NCI-H146 treated with DMSO at 0.1 percent for 48 hours (cell line): ENCODE measurements at regions not wholly inside any gene's neighbourhood (a gene's known extent, or its start where the extent isn't known, plus 50 kb on each side); places are given as distances from the start of the nearest gene placed in this dataset.

Source experiments
- DNase-seq: peaks from one replicate; lab custom pipeline; 2025; ENCODE audit not compliant: unreplicated experiment; lab: John Stamatoyannopoulos, UW

GRCh38 chr11:28581286-28582242 lies 473.4 kb downstream of the METTL15 start:
- no peak for DNase-seq

- no peak for DNase-seq
These were observed 463.2 kb downstream of the METTL15 start for GRCh38 chr11:28571371-28571770.

- DNase-seq: no peak
These were observed 460.9 kb downstream of the METTL15 start for GRCh38 chr11:28569106-28569505.

DNA sequence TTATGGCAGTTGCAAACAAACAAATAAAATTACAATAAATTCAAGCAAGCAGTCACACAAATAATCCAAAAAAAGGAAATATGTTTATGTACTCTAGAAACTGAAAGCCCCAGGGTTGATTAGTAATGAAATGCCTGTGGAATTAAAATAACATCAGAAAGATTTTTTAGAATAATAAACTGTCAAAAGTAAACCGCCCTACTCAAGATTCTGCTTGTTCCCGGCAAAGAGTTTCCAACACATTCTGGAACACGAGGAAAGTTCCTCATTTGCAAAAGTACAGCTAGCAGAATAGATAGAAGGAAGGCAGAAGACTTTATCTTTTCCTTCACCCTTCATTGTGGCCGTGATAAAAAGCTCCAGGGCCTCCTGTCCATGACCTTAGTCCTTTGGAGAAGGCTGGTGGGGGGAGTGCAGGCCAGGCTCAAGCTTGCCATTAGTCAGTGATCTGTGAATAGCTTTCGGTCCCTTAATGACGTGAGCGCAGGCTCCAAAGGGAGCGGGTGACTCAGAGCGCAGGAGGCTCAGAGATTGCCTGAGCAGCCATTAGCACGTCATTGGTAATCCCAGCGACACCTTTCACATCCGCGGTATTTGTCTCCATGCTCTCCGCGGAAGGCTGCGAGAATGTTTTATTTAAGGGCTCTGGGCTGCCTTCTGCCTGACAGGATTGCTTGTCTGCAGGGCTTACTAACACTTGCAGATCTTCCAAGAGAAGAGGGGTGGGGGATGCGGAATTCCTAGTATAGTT lies 458.3 kb downstream of the METTL15 start:
- DNase-seq: no peak

- DNase-seq: no peak
These were observed 451.3 kb downstream of the METTL15 start for GRCh38 chr11:28559492-28559891.

DNA sequence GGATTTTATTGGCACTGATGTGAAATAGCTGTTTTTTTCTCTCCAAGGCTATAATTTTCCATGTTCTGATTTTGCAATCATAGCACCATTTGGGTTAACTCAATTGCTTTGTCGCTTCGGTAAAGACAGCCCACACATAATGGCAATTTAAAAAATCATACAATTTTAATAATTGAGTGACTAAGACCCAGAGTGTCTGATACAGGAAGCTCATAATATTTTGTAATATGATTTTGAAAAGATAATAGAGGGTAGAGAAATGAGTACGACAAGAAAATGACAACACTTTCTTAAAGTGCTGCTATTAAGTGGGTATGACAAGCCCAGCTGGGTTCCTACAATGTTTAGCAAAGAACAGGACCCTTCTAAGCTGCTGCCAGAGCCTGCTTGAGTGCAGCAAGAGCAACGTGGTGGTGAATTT lies 439.1 kb downstream of the METTL15 start:
- DNase-seq: no peak

DNA sequence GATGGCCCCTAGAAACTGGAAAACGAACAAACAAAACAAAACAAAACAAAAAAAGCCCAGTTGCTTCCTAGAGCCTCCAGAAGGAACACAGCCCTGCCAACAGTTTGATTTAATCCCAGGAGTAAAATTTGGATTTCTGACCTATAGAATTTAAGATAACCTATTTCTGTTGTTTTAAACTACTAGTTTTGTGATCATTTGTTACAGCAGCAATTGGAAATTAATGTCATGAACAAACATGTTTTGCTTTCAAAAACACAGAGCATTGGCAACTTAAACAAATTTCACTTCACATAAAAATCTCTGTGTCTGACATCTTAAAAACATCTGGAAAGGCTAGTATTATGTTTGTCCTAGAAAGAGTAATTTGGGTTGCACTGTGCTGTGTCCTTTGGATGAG lies 437.3 kb downstream of the METTL15 start:
- DNase-seq: no peak

- no peak for DNase-seq
These were observed 434.4 kb downstream of the METTL15 start for GRCh38 chr11:28542561-28542960.

DNA sequence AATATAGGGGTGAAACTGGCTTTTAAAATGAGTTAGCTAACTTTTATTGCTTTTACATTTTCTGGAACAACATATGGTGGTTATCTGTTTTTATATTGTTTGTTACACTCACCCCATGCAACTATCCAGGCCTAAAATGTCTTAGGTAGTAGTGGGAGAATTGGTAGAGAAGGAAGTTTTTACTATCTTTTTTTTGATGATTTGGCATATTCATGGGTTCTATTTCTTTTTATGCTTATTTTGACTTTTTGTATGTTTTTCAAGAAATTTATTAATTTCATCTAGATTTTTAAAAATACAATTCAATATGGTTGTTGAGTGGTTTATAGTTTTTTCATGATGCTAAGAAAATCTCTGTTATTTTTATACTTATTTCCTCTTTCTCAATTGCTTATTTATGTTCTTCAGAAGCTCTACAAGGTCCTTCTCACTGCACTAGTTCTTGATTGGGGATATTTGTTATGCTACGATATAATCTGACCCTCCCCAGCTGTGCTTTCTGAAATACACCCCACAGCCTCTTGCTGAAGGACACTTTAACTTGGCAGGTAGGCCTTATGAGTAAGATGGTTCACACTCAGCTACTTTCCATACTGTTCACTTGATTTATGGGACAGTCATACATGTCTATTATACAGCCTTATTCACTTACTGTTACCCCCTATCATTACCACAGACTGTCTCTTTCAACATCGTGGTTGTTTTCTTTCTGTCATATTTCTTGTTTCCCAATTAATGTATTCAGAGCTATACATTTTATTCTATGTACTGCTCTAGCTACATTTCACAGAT lies 431.2 kb downstream of the METTL15 start:
- DNase-seq: no peak

- DNase-seq: no peak
These were observed 429.6 kb downstream of the METTL15 start for GRCh38 chr11:28537822-28538221.

GRCh38 chr11:28536504-28537267 lies 428.5 kb downstream of the METTL15 start:
- DNase-seq: no peak

DNA sequence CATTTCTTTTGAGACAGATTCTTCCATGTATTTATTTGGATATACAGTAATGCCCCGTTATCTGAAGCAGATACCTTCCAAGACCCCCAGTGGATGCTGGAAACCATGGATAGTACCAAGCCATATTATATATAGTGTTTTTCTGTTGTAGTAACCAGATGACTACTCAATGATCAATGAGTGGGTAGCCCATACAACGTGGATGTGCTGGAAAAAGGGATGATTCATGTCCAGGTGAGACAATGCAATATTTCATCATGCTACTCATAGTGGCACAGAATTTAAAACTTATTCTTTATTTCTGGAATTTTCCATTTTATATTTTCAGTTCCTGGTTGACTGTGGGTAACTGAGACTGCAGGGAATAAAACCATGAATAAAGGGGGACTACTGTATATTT lies 427.5 kb downstream of the METTL15 start:
- no peak for DNase-seq

GRCh38 chr11:28529540-28530410 lies 421.6 kb downstream of the METTL15 start:
- peak; percentile 6 for DNase-seq

DNA sequence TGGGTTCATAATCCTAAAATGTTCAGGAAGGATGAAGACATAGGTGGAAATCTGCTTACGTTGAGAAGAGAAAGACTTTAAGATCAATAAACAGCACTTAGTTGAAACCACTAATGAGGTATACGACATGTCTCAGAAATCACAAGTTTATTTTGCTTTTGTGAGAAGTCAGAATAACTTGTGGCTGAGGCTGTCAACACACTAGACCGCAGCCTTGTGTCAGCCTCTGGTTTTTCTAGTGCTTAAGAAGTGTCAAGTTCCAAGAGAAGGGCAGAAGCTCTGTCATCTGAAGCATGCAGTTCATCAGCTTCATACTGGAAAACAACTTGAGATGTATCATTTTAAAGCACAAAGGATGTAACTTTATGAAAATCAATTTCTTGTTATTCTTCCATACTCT lies 420.9 kb downstream of the METTL15 start:
- DNase-seq: no peak

- no peak for DNase-seq
These were observed 420.0 kb downstream of the METTL15 start for GRCh38 chr11:28528217-28528616.

DNA sequence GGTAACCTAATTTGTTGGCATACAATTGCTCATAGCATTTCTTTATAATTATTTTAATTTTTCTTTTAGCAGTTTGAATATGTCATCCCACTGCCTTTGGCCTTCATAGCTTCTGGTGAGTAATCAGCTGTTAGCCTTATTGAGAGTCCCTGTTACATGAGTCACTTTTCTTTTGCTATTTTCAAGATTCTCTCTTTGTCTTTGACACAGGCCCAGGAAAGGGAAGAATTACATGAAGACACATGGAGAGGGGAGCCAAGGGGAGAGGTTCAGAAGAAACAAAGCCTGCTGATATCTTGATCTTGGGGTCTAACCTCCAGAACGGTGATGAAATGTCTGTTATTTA lies 418.2 kb downstream of the METTL15 start:
- DNase-seq: no peak

DNA sequence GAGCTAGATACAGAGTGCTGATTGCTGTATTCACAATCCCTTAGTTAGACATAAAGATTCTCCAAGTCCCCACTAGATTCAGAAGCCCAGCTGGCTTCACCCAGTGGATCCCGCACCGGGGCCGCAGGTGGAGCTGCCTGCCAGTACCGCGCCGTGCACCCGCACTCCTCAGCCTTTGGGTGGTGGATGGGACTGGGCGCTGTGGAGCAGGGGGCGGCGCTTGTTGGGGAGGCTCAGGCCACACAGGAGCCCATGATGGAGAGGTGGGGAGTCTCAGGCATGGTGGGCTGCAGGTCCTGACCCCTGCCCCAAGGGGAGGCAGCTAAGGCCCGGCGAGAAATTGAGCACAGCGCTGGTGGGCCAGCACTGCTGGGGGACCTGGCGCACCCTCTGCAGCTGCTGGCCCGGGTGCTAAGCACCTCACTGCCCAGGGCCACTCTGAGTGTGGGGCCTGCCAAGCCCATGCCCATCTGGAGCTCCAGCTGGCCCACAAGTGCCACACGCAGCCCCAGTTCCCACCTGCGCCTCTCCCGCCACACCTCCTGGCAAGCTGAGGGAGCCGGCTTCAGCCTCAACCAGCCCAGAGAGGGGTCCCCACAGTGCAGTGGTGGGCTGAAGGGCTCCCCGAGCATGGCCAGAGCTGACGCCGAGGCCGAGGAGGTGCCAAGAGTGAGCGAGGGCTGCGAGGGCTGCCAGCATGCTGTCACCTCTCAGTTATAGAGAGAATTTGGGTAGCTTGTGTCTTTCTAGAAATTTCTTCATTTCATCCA lies 417.6 kb downstream of the METTL15 start:
- DNase-seq: no peak

- no peak for DNase-seq
These were observed 415.9 kb downstream of the METTL15 start for GRCh38 chr11:28524098-28524497.

DNA sequence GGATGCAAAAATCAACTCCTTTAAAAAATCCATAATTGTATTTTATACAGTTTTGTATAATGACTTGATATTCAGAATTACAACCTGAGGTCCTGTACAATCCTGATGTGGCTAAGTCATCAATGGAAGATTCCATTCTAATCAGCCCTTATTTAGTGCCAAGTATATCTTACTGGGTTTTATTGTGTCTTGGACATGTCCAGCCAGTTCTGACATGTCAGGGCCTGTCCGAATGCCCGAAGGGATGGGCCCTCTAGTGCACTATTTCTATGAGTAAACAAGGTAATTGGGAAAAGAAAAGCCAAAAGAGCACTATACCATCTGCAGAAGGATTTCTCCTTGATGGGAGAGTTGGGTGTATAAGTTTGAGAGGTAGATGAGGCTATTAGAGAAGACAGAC lies 412.9 kb downstream of the METTL15 start:
- no peak for DNase-seq
